ENCODE measurements at regions not wholly inside any gene's neighbourhood (a gene's known extent, or its start where the extent isn't known, plus 50 kb on each side); places are given as distances from the start of the nearest gene placed in this dataset.

GRCh38 chr6:168741305-168741704, 300.3 kb downstream of the SMOC2 start:
- TF ChIP-seq YY1 (IDR thresholded peaks at IDR 0.05; ENCODE audit: insufficient read depth, insufficient read length) (no peak), SUZ12 (IDR thresholded peaks at IDR 0.05; ENCODE audit: extremely low read depth, insufficient read depth, insufficient read length) (no peak), ZNF274 (IDR thresholded peaks at IDR 0.05; ENCODE audit: low read depth, low read length) (no peak)
